CD4-positive, CD25-positive, alpha-beta regulatory T cell (primary cell): ENCODE measurements at regions not wholly inside any gene's neighbourhood (a gene's known extent, or its start where the extent isn't known, plus 50 kb on each side); places are given as distances from the start of the nearest gene placed in this dataset.

Source experiments
- ATAC-seq, 2 donors: fragments of 150-1000 bp; cut with Tn5 transposase; one replicate each; pipeline ENCODE4 v1.10.0; 2021; ENCODE audit warnings: low read depth in 2 of 2, moderate number of reproducible peaks in 2 of 2, moderate library complexity in 1 of 2
- DNase-seq, 3 donors: peaks; one replicate each; pipeline versions ENCODE4 v3.0.0 to v3.0.0-alpha.2; 2012 to 2022; ENCODE audit warnings: mixed read lengths in 1 of 3
- H3K27ac ChIP-seq: one replicate; pipeline ENCODE4 v1.7.0; 2013; ENCODE audit warnings: mild to moderate bottlenecking, low read length; ENCODE audit not compliant: insufficient read depth, poor library complexity, severe bottlenecking
- H3K27me3 ChIP-seq: one replicate; pipeline ENCODE4 v1.7.0; 2013; ENCODE audit warnings: low read length; ENCODE audit not compliant: control insufficient read depth, insufficient read depth
- H3K36me3 ChIP-seq: one replicate; pipeline ENCODE4 v1.7.0; 2013; ENCODE audit warnings: mild to moderate bottlenecking, low read length, moderate library complexity; ENCODE audit not compliant: control insufficient read depth, insufficient read depth
- H3K4me1 ChIP-seq: 2 replicates; pipeline ENCODE4 v1.7.0; 2013; ENCODE audit warnings: mild to moderate bottlenecking, low read length; ENCODE audit not compliant: insufficient read depth, control insufficient read depth, poor library complexity, severe bottlenecking
- H3K4me3 ChIP-seq: one replicate; pipeline ENCODE4 v1.7.0; 2013; ENCODE audit warnings: low read depth, mild to moderate bottlenecking, low read length, moderate library complexity
- H3K9me3 ChIP-seq, 2 experiments: 1 replicate in 1 of 2; 2 replicates in 1 of 2; pipeline ENCODE4 v1.7.0; 2013; ENCODE audit warnings: low read length in 2 of 2, mild to moderate bottlenecking in 1 of 2, moderate library complexity in 1 of 2; ENCODE audit not compliant: control insufficient read depth in 2 of 2
- H3K27ac Mint-ChIP-seq, 3 donors: one replicate each; pipeline ENCODE4 v1.8.0; 2020 to 2022; ENCODE audit warnings: mild to moderate bottlenecking in 3 of 3, mixed read lengths in 3 of 3, moderate library complexity in 2 of 3
- H3K27me3 Mint-ChIP-seq: one replicate; pipeline ENCODE4 v1.8.0; 2022; ENCODE audit warnings: mild to moderate bottlenecking, mixed read lengths
- H3K36me3 Mint-ChIP-seq: one replicate; pipeline ENCODE4 v1.8.0; 2020; ENCODE audit warnings: mixed read lengths
- H3K4me1 Mint-ChIP-seq, 4 donors: one replicate each; pipeline ENCODE4 v1.8.0; 2020 to 2022; ENCODE audit warnings: mixed read lengths in 4 of 4, mild to moderate bottlenecking in 1 of 4
- H3K4me3 Mint-ChIP-seq, 4 donors: one replicate each; pipeline ENCODE4 v1.8.0; 2020 to 2022; ENCODE audit warnings: mild to moderate bottlenecking in 4 of 4, mixed read lengths in 4 of 4, moderate library complexity in 3 of 4
- H3K9me3 Mint-ChIP-seq, 7 donors: one replicate each; pipeline ENCODE4 v1.8.0; 2020 to 2022; ENCODE audit warnings: mixed read lengths in 7 of 7, mild to moderate bottlenecking in 3 of 7, moderate library complexity in 2 of 7

DNA sequence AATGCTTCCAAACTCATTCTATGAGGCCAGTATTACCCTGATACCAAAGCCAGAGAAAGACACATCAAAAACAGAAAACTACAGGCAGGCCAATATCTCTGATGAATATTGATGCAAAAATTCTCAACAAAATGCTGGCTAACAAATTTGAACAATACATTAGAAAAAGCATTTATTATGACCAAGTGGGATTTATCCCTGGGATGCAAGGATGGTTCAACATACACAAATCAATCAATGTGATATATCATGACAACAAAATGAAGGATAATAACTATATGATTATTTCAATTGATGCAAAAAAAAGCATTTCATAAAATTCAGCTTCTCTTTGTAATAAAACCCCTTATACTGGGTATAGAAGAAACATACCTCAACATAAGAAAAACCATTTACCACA lies 550.9 kb downstream of the ADCYAP1 start:
- H3K27ac ChIP-seq: no peak overlapping the region
- Mint-ChIP-seq H3K4me1 (no peaks in the 10 kb centered on the region), H3K27ac (no peak overlapping the region), H3K27me3 (no peaks in the 10 kb centered on the region), H3K9me3 (peaks cover 4 to 32% (median 9%) of the 10 kb centered on the region in 7 donors), H3K36me3 (no peaks in the 10 kb centered on the region), H3K4me3 (no peak overlapping the region)
- no peak overlapping the region for H3K4me3 ChIP-seq
- no peak for ATAC-seq
- no peaks in the 10 kb centered on the region for H3K36me3 ChIP-seq
- H3K4me1 ChIP-seq: no peaks in the 10 kb centered on the region
- H3K9me3 ChIP-seq: peaks cover 0 to 3% of the 10 kb centered on the region in 2 experiments
- H3K27me3 ChIP-seq: no peaks in the 10 kb centered on the region
- DNase-seq: no peak

DNA sequence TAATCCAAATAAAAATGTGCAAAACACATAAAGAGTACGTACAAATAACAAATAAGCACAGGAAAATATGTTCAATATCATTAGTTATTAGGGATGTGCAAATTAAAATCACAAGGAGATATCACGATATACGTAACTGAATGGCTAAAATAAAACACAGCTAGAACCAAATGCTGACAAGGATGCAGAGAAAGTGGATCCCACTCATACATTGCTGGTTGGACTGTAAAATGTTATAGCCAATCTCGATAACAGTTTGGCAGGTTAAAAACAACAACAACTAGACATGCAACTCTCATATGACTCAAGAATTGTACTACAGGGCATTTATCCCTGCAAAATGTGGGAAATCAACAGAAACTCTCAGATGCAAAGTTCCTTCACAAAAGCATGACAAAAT lies 553.9 kb downstream of the ADCYAP1 start:
- Mint-ChIP-seq H3K27me3 (no peaks in the 10 kb centered on the region), H3K27ac (no peak overlapping the region), H3K36me3 (no peaks in the 10 kb centered on the region), H3K9me3 (peaks cover 2 to 24% (median 11%) of the 10 kb centered on the region in 7 donors), H3K4me1 (no peaks in the 10 kb centered on the region), H3K4me3 (no peak overlapping the region)
- DNase-seq (no peak), ATAC-seq (no peak)
- no peaks in the 10 kb centered on the region for H3K36me3 ChIP-seq
- no peaks in the 10 kb centered on the region for H3K9me3 ChIP-seq
- no peaks in the 10 kb centered on the region for H3K27me3 ChIP-seq
- H3K27ac ChIP-seq: no peak overlapping the region
- H3K4me3 ChIP-seq: no peak overlapping the region
- no peaks in the 10 kb centered on the region for H3K4me1 ChIP-seq

GRCh38 chr18:1463981-1464380 lies 559.3 kb downstream of the ADCYAP1 start:
- H3K27ac ChIP-seq: no peak overlapping the region
- no peak for DNase-seq
- peaks cover 0 to 3% (median 0%) of the 10 kb centered on the region in 4 donors for H3K4me1 Mint-ChIP-seq
- H3K27ac Mint-ChIP-seq: no peak overlapping the region
- no peaks in the 10 kb centered on the region for H3K36me3 Mint-ChIP-seq
- no peak overlapping the region for H3K4me3 Mint-ChIP-seq
- no peak overlapping the region for H3K4me3 ChIP-seq
- no peaks in the 10 kb centered on the region for H3K27me3 Mint-ChIP-seq
- no peaks in the 10 kb centered on the region for H3K9me3 ChIP-seq
- H3K36me3 ChIP-seq: no peaks in the 10 kb centered on the region
- H3K4me1 ChIP-seq: no peaks in the 10 kb centered on the region
- H3K27me3 ChIP-seq: no peaks in the 10 kb centered on the region
- ATAC-seq: no peak
- peaks cover 2 to 9% (median 4%) of the 10 kb centered on the region in 7 donors for H3K9me3 Mint-ChIP-seq

- Histone ChIP-seq H3K27me3 (no peaks in the 10 kb centered on the region), H3K27ac (no peak overlapping the region), H3K9me3 (no peaks in the 10 kb centered on the region), H3K4me1 (no peaks in the 10 kb centered on the region), H3K4me3 (no peak overlapping the region), H3K36me3 (no peaks in the 10 kb centered on the region)
- Mint-ChIP-seq H3K27me3 (no peaks in the 10 kb centered on the region), H3K4me3 (no peak overlapping the region), H3K36me3 (no peaks in the 10 kb centered on the region), H3K4me1 (peaks cover 0 to 3% (median 0%) of the 10 kb centered on the region in 4 donors), H3K9me3 (peaks cover 2 to 7% (median 5%) of the 10 kb centered on the region in 7 donors), H3K27ac (no peak overlapping the region)
- DNase-seq (no peak), ATAC-seq (no peak)
Observed at GRCh38 chr18:1464444-1465217, 560.0 kb downstream of the ADCYAP1 start.

DNA sequence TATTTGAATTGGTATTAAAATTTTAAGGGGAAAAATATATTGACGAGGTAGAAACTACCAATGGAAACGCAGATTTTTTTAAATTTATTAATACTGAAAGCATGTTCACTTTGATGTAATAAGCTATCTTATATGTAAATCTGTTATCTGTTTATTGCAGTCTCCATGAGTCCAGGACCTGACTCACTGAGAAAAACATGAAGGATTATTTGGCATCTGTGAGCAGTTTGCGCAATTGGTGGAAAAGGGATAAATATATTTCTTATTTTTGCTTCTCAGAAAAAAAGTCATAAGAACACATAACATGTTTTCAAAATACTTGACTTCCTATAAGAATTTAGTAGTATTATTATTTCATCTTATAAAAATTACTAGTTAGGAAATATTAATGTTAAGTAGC lies 561.4 kb downstream of the ADCYAP1 start:
- no peak overlapping the region for H3K4me3 ChIP-seq
- no peak for DNase-seq
- no peaks in the 10 kb centered on the region for H3K4me1 ChIP-seq
- H3K27ac ChIP-seq: no peak overlapping the region
- H3K9me3 Mint-ChIP-seq: peaks cover 0 to 6% (median 3%) of the 10 kb centered on the region in 7 donors
- peaks cover 0 to 3% (median 0%) of the 10 kb centered on the region in 4 donors for H3K4me1 Mint-ChIP-seq
- H3K4me3 Mint-ChIP-seq: no peak overlapping the region
- no peaks in the 10 kb centered on the region for H3K27me3 Mint-ChIP-seq
- no peak for ATAC-seq
- H3K27me3 ChIP-seq: no peaks in the 10 kb centered on the region
- no peak overlapping the region for H3K27ac Mint-ChIP-seq
- no peaks in the 10 kb centered on the region for H3K9me3 ChIP-seq
- no peaks in the 10 kb centered on the region for H3K36me3 ChIP-seq
- no peaks in the 10 kb centered on the region for H3K36me3 Mint-ChIP-seq

GRCh38 chr18:1467461-1467964 lies 562.8 kb downstream of the ADCYAP1 start:
- Mint-ChIP-seq H3K36me3 (no peaks in the 10 kb centered on the region), H3K9me3 (peaks cover 0 to 8% (median 3%) of the 10 kb centered on the region in 7 donors), H3K4me1 (peaks cover 0 to 3% (median 0%) of the 10 kb centered on the region in 4 donors), H3K27ac (no peak overlapping the region), H3K4me3 (no peak overlapping the region), H3K27me3 (no peaks in the 10 kb centered on the region)
- no peaks in the 10 kb centered on the region for H3K4me1 ChIP-seq
- no peak overlapping the region for H3K27ac ChIP-seq
- DNase-seq (no peak), ATAC-seq (no peak)
- no peaks in the 10 kb centered on the region for H3K36me3 ChIP-seq
- H3K9me3 ChIP-seq: no peaks in the 10 kb centered on the region
- no peaks in the 10 kb centered on the region for H3K27me3 ChIP-seq
- no peak overlapping the region for H3K4me3 ChIP-seq

GRCh38 chr18:1468550-1468949 lies 563.9 kb downstream of the ADCYAP1 start:
- Histone ChIP-seq H3K4me1 (no peaks in the 10 kb centered on the region), H3K9me3 (no peaks in the 10 kb centered on the region), H3K27me3 (no peaks in the 10 kb centered on the region), H3K4me3 (no peak overlapping the region), H3K36me3 (no peaks in the 10 kb centered on the region), H3K27ac (no peak overlapping the region)
- Mint-ChIP-seq H3K36me3 (no peaks in the 10 kb centered on the region), H3K27ac (no peak overlapping the region), H3K27me3 (no peaks in the 10 kb centered on the region), H3K9me3 (peaks cover 0 to 10% (median 2%) of the 10 kb centered on the region in 7 donors), H3K4me1 (peaks cover 0 to 3% (median 0%) of the 10 kb centered on the region in 4 donors), H3K4me3 (no peak overlapping the region)
- ATAC-seq (no peak), DNase-seq (no peak)

DNA sequence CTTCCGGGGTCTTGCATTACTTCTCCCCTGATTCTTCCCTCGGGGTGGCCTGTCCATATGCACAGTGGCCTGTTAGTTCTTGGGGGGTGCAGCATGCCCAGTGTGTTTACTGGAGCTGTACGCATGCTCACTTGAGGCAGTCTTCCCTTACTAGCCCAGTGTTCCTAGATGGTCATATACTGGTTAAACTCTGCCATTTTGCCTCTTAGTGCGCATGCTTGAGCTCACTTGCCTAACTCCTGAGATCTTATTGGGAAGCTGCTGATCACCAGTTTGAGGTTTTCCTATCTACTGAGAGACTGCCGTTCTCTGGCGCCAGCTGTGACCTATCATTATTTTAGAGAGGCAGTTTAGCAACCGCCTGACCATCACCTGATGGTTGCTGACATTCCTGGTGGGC lies 571.2 kb downstream of the ADCYAP1 start:
- Histone ChIP-seq H3K27me3 (no peaks in the 10 kb centered on the region), H3K27ac (no peak overlapping the region), H3K36me3 (no peaks in the 10 kb centered on the region), H3K4me3 (no peak overlapping the region), H3K4me1 (no peaks in the 10 kb centered on the region), H3K9me3 (no peaks in the 10 kb centered on the region)
- Mint-ChIP-seq H3K27me3 (no peaks in the 10 kb centered on the region), H3K27ac (no peak overlapping the region), H3K9me3 (peaks cover 0 to 9% (median 0%) of the 10 kb centered on the region in 7 donors), H3K4me1 (no peaks in the 10 kb centered on the region), H3K36me3 (no peaks in the 10 kb centered on the region), H3K4me3 (no peak overlapping the region)
- no peak for DNase-seq
- ATAC-seq: no peak
